H9 (cell line): ENCODE measurements at regions not wholly inside any gene's neighbourhood (a gene's known extent, or its start where the extent isn't known, plus 50 kb on each side); places are given as distances from the start of the nearest gene placed in this dataset.

Experiments used
- DNase-seq: peaks from one replicate; pipeline ENCODE4 v3.0.0-alpha.2; 2017
- H2AFZ ChIP-seq: one replicate; pipeline ENCODE4 v1.6.1; 2013; ENCODE audit warnings: mild to moderate bottlenecking, low read length, control low read depth, moderate library complexity
- H2AK5ac ChIP-seq: 2 replicates; pipeline ENCODE4 v1.6.1; 2013; ENCODE audit warnings: low read length, control low read depth, mixed read lengths; ENCODE audit not compliant: insufficient read length
- H2BK120ac ChIP-seq: one replicate; pipeline ENCODE4 v1.6.1; 2013; ENCODE audit warnings: low read depth, mild to moderate bottlenecking, low read length, control low read depth, inconsistent platforms; ENCODE audit not compliant: poor library complexity, severe bottlenecking
- H2BK12ac ChIP-seq: 2 replicates; pipeline ENCODE4 v1.6.1; 2013; ENCODE audit warnings: low read length, control low read depth, mixed read lengths, low read depth; ENCODE audit not compliant: insufficient read length
- H2BK15ac ChIP-seq: 2 replicates; pipeline ENCODE4 v1.6.1; 2013; ENCODE audit warnings: low read depth, low read length, control low read depth
- H2BK20ac ChIP-seq: one replicate; pipeline ENCODE4 v1.6.1; 2013; ENCODE audit warnings: low read depth, mild to moderate bottlenecking, low read length, control low read depth, inconsistent platforms; ENCODE audit not compliant: poor library complexity, severe bottlenecking
- H2BK5ac ChIP-seq: 2 replicates; pipeline ENCODE4 v1.6.1; 2013; ENCODE audit warnings: low read length, control low read depth, mixed read lengths; ENCODE audit not compliant: insufficient read length
- H3K14ac ChIP-seq: 2 replicates; pipeline ENCODE4 v1.6.1; 2013; ENCODE audit warnings: low read length, control low read depth; ENCODE audit not compliant: insufficient read depth
- H3K18ac ChIP-seq: 2 replicates; pipeline ENCODE4 v1.6.1; 2013; ENCODE audit warnings: low read depth, mild to moderate bottlenecking, mixed read lengths, low read length, control low read depth; ENCODE audit not compliant: insufficient read length
- H3K23ac ChIP-seq: 2 replicates; pipeline ENCODE4 v1.6.1; 2013; ENCODE audit warnings: low read length, control low read depth, mixed read lengths, low read depth; ENCODE audit not compliant: insufficient read length
- H3K23me2 ChIP-seq: 2 replicates; pipeline ENCODE4 v1.6.1; 2013; ENCODE audit warnings: low read depth, mild to moderate bottlenecking, mixed read lengths, low read length, control low read depth; ENCODE audit not compliant: insufficient read length, poor library complexity, severe bottlenecking
- H3K27ac ChIP-seq: 2 replicates; pipeline ENCODE4 v1.5.1; 2013; ENCODE audit warnings: low read length, control low read depth, mixed read lengths, low read depth; ENCODE audit not compliant: insufficient read length
- H3K27me3 ChIP-seq: 2 replicates; pipeline ENCODE4 v1.6.1; 2013; ENCODE audit warnings: low read length, control low read depth, inconsistent platforms; ENCODE audit not compliant: insufficient read depth
- H3K4ac ChIP-seq: 2 replicates; pipeline ENCODE4 v1.6.1; 2013; ENCODE audit warnings: low read depth, mild to moderate bottlenecking, control low read depth, inconsistent platforms, low read length, moderate library complexity
- H3K4me1 ChIP-seq: 2 replicates; pipeline ENCODE4 v1.6.1; 2013; ENCODE audit warnings: low read length, control low read depth, inconsistent platforms; ENCODE audit not compliant: insufficient read depth
- H3K4me2 ChIP-seq: 2 replicates; pipeline ENCODE4 v1.6.1; 2013; ENCODE audit warnings: low read length, control low read depth, mixed read lengths; ENCODE audit not compliant: insufficient read length, insufficient read depth
- H3K56ac ChIP-seq: 2 replicates; pipeline ENCODE4 v1.6.1; 2013; ENCODE audit warnings: low read depth, mild to moderate bottlenecking, mixed read lengths, low read length, control low read depth; ENCODE audit not compliant: insufficient read length
- H3K79me1 ChIP-seq: 2 replicates; pipeline ENCODE4 v1.6.1; 2013; ENCODE audit warnings: low read depth, mild to moderate bottlenecking, moderate library complexity, low read length, control low read depth, inconsistent platforms; ENCODE audit not compliant: insufficient read depth, poor library complexity, severe bottlenecking
- H3K79me2 ChIP-seq: 2 replicates; pipeline ENCODE4 v1.6.1; 2013; ENCODE audit warnings: low read length, control low read depth, inconsistent platforms; ENCODE audit not compliant: insufficient read depth
- H3K9ac ChIP-seq: 2 replicates; pipeline ENCODE4 v1.6.1; 2013; ENCODE audit warnings: low read length, control low read depth, mixed read lengths; ENCODE audit not compliant: insufficient read length; ENCODE audit errors: extremely low read depth
- H3K9me3 ChIP-seq: one replicate; pipeline ENCODE4 v1.6.1; 2013; ENCODE audit warnings: low read depth, low read length, inconsistent platforms; ENCODE audit not compliant: control insufficient read depth
- H3T11ph ChIP-seq: one replicate; pipeline ENCODE4 v1.6.1; 2013; ENCODE audit warnings: mild to moderate bottlenecking, low read length, control low read depth, inconsistent platforms
- H4K20me1 ChIP-seq: one replicate; pipeline ENCODE4 v1.6.1; 2013; ENCODE audit not compliant: control insufficient read depth, insufficient read length, insufficient read depth
- H4K5ac ChIP-seq: 2 replicates; pipeline ENCODE4 v1.6.1; 2013; ENCODE audit warnings: low read depth, mild to moderate bottlenecking, mixed read lengths, low read length, control low read depth; ENCODE audit not compliant: insufficient read length
- H4K8ac ChIP-seq: replicated peaks from 2 replicates; pipeline ENCODE4 v1.6.1; 2013; ENCODE audit warnings: low read length, control low read depth, mixed read lengths, low read depth; ENCODE audit not compliant: insufficient read length
- H4K91ac ChIP-seq: 2 replicates; pipeline ENCODE4 v1.6.1; 2013; ENCODE audit warnings: low read depth, mild to moderate bottlenecking, moderate library complexity, mixed read lengths, low read length, control low read depth; ENCODE audit not compliant: insufficient read length
- H3K27ac Mint-ChIP-seq, 3 experiments: 2 replicates in 2 of 3; 3 replicates in 1 of 3; pipeline ENCODE4 v1.8.0; 2020 to 2021; ENCODE audit warnings: mixed read lengths in 3 of 3, mild to moderate bottlenecking in 1 of 3, moderate library complexity in 1 of 3
- H3K27me3 Mint-ChIP-seq: 2 replicates; pipeline ENCODE4 v1.8.0; 2021; ENCODE audit warnings: low read depth, mild to moderate bottlenecking, moderate library complexity, mixed read lengths
- H3K36me3 Mint-ChIP-seq, 3 experiments: 2 replicates in 2 of 3; 3 replicates in 1 of 3; pipeline ENCODE4 v1.8.0; 2020 to 2021; ENCODE audit warnings: low read depth in 3 of 3, mixed read lengths in 3 of 3; ENCODE audit not compliant: insufficient read depth in 1 of 3
- H3K4me1 Mint-ChIP-seq, 2 experiments: 2 replicates each; pipeline ENCODE4 v1.8.0; 2020; ENCODE audit warnings: mixed read lengths in 2 of 2
- H3K4me3 Mint-ChIP-seq, 2 experiments: 2 replicates in 1 of 2; 3 replicates in 1 of 2; pipeline ENCODE4 v1.8.0; 2020 to 2021; ENCODE audit warnings: mild to moderate bottlenecking in 2 of 2, mixed read lengths in 2 of 2, moderate library complexity in 1 of 2
- H3K9me3 Mint-ChIP-seq, 2 experiments: 2 replicates in 1 of 2; 3 replicates in 1 of 2; pipeline ENCODE4 v1.8.0; 2020; ENCODE audit warnings: mild to moderate bottlenecking in 2 of 2, mixed read lengths in 2 of 2, moderate library complexity in 1 of 2
- WGBS: extraction: QIAGEN DNeasy Blood & Tissue Kit; methylation state at CpG from one replicate; pipeline ENCODE4 v1.1.7; 2013; ENCODE audit warnings: missing lambda C conversion rate, low lambda C conversion rate, mixed read lengths; ENCODE audit not compliant: insufficient read length; ENCODE audit errors: extremely low coverage; 5-methylcytosine and 5-hydroxymethylcytosine counted together
- TF ChIP-seq, protein P1 (sequence below): fragments of 200-600 bp; sonication (generic); conservative IDR thresholded peaks from 3 replicates; pipeline ENCODE4 v1.8.0; 2021; ENCODE audit warnings: antibody characterized with exemption, mild to moderate bottlenecking

DNA sequence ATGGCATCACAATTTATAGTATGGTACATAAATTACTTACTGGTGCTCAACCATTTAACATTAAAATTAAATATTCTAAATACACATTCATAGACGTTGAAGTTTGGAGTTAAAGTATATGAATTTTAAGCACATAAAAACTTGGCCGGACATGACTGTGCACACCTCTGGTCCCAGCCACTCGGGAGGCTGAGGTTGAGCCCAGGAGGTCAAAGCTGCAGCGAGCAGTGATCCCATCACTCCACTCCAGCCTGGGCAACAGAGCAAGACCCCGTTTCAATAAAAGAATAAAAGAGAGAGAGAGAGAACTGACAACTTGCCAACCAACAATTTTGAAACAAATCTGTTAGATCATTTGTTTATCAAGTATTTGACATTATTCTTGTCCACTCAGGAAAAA lies 943.3 kb upstream of the KCND2 start:
- H4K8ac ChIP-seq, result no peak overlapping the region
- no peak overlapping the region for H2BK12ac ChIP-seq
- no peak overlapping the region for H2BK5ac ChIP-seq
- WGBS, result no CpG with 5 or more reads among the region's 5 CpGs
- H2BK120ac ChIP-seq, result no peak overlapping the region
- H3K18ac ChIP-seq, result no peak overlapping the region
- TF ChIP-seq, protein P1, sequence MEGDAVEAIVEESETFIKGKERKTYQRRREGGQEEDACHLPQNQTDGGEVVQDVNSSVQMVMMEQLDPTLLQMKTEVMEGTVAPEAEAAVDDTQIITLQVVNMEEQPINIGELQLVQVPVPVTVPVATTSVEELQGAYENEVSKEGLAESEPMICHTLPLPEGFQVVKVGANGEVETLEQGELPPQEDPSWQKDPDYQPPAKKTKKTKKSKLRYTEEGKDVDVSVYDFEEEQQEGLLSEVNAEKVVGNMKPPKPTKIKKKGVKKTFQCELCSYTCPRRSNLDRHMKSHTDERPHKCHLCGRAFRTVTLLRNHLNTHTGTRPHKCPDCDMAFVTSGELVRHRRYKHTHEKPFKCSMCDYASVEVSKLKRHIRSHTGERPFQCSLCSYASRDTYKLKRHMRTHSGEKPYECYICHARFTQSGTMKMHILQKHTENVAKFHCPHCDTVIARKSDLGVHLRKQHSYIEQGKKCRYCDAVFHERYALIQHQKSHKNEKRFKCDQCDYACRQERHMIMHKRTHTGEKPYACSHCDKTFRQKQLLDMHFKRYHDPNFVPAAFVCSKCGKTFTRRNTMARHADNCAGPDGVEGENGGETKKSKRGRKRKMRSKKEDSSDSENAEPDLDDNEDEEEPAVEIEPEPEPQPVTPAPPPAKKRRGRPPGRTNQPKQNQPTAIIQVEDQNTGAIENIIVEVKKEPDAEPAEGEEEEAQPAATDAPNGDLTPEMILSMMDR, result no peak
- H3K27me3 Mint-ChIP-seq, result no peaks in the 10 kb centered on the region; the same call in 1 of the 2 replicates
- no peak for DNase-seq
- H3K4me2 ChIP-seq, result no peak overlapping the region
- no peak overlapping the region for H3K23ac ChIP-seq
- no peaks in the 10 kb centered on the region for H3K27me3 ChIP-seq
- no peak overlapping the region for H2AK5ac ChIP-seq
- no peaks in the 10 kb centered on the region for H3K79me1 ChIP-seq
- H2AFZ ChIP-seq, result no peak overlapping the region
- no peak overlapping the region for H3K27ac Mint-ChIP-seq
- no peak overlapping the region for H2BK15ac ChIP-seq
- no peaks in the 10 kb centered on the region for H3K4me1 Mint-ChIP-seq
- H4K5ac ChIP-seq, result no peak overlapping the region
- no peak overlapping the region for H2BK20ac ChIP-seq
- no peak overlapping the region for H3K56ac ChIP-seq
- H3K9me3 ChIP-seq, result no peaks in the 10 kb centered on the region
- H3K14ac ChIP-seq, result no peak overlapping the region
- no peaks in the 10 kb centered on the region for H3K36me3 Mint-ChIP-seq
- no peaks in the 10 kb centered on the region for H3K79me2 ChIP-seq
- no peaks in the 10 kb centered on the region for H3K4me1 ChIP-seq
- no peak overlapping the region for H3K4me3 Mint-ChIP-seq
- H3K9me3 Mint-ChIP-seq, result no peaks in the 10 kb centered on the region
- no peak overlapping the region for H3K9ac ChIP-seq
- H3K23me2 ChIP-seq, result no peaks in the 10 kb centered on the region
- H3K27ac ChIP-seq, result no peak overlapping the region
- no peak overlapping the region for H4K91ac ChIP-seq
- H3K4ac ChIP-seq, result no peak overlapping the region
- no peak overlapping the region for H3T11ph ChIP-seq
- no peaks in the 10 kb centered on the region for H4K20me1 ChIP-seq
